ENCODE measurements at regions not wholly inside any gene's neighbourhood (a gene's known extent, or its start where the extent isn't known, plus 50 kb on each side); places are given as distances from the start of the nearest gene placed in this dataset.

GRCh38 chr3:102087236-102087635 is 237.9 kb downstream of the NFKBIZ start:
- no peak for DNase-seq

DNA sequence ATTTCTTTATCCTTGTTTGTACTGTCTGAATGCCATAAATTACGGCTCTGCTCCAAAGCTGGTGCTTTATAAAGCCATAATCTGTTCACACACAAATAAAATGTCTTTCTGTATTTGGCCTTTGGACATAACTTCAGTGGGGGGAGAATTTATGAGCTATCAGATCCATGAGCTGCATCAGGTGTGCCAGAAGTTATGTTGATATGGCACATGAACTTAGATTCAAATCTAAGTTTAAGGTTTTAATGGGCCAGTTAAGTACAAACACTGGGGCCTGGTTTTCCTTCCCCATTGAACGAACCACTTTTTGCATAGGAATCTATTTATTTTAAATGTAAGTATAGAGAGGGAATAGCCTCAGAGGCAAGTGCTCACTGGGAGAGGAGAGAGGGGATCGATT is 239.9 kb downstream of the NFKBIZ start:
- no peak for DNase-seq

- no peak for DNase-seq
Measured at GRCh38 chr3:102089904-102090720, 240.8 kb downstream of the NFKBIZ start.

DNA sequence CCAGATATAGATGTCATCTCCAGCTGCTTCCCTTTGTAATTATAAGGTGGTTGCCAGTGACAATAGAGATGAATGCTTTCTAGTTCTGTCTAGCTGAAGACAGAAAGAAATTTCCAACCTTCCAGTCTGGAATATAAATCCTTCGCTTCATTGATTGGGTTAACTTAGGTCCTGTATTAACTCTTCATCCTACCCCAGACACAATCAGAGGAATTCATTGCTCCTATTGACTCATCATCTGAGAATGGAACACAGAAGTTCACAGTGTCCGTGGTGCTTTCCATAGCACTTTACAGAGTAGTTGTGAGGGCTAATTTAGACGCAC is 241.4 kb downstream of the NFKBIZ start:
- no peak for DNase-seq

DNA sequence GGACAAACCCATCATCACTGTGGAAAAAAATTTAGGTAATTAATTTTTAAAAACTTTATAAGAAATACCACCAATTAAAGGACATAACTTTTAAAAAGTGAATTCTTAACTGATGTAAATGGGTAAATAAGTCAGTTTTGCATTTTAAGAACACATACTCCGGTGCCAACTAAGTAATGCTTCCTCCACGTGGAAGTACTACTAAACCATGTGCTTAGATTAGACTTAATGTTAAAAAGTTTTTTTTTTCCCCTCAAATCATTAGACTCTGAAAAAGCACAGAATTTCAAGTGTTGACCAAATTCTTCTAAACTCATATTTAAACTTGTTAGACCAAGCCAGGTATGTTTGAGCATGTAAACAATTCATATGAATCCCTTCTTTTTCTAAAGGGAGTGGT is 242.0 kb downstream of the NFKBIZ start:
- no peak for DNase-seq

DNA sequence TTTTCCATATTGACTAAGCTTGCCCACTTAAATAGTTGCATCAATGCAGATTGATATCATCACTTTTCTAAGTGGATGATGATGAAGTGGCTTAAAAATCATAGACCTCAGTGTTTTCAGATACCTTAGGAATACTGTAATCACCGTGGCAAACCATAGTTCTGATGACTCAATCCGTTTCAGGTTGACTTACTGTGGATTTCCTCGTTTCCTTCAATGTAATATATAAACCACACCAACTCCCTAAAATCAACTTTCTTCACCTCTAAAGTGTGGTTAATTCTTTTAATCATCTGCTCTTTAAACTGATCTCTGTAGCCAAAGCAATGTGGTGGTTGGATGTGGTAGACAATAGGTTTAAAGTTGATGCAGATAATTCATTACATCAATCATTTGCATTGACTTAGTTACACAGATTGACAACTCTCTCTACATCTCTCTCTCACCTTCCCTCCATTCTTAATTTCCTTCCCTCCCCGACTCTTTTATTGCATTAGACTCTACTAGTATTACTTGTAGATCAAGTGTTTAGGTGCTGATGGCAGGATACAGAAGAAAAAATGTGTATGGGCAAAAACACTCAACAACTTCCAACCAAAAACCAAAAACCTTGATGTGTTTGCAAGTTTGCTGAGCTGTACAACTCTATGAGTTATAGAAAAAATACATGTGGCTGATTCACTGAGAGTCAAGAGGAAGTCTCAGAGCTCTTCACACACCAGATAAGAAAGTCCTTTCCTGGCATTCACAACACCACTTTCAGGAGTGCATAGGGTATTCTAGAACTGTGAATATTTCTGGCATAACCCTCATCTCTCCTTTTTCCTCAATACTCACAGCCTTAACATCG is 243.5 kb downstream of the NFKBIZ start:
- no peak for DNase-seq

DNA sequence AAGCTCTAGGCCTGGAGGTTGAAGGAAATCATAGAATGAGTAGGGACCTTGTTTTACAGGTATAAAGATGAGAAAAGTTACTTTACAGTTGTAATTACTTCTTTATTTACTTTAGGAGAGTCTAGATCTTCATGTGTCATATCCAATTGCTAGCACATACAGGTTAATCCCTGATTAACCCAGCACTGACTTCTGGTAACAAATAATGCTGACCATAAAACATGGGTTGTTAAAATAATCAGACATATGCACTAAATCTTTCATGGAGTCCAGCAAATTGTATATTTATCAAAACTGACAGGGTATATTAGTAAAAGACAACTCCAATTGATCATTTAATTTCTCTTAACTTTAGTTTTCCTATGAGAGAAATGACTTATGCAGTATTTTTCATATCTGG is 245.2 kb downstream of the NFKBIZ start:
- DNase-seq: no peak

- no peak for DNase-seq
Measured at GRCh38 chr3:102095383-102095782, 246.1 kb downstream of the NFKBIZ start.

DNA sequence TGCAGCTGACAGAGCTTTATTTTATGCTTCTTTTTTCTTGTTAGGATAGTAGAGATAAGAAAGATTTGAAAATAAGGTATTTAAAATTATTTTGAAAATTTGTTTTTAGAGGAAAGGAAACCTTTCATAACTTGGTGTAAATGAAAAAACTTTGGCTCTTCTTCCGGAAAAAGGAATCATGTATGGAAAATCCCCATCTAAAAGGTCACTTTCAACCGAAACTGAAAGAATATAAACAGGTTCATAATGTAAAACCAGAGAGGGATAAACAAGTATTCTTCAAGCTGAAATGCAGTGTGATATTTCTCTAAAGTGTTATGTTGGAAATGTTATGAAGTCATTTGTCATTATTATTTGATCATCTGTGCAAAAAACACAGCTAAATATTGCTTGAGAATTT is 246.8 kb downstream of the NFKBIZ start:
- no peak for DNase-seq

DNA sequence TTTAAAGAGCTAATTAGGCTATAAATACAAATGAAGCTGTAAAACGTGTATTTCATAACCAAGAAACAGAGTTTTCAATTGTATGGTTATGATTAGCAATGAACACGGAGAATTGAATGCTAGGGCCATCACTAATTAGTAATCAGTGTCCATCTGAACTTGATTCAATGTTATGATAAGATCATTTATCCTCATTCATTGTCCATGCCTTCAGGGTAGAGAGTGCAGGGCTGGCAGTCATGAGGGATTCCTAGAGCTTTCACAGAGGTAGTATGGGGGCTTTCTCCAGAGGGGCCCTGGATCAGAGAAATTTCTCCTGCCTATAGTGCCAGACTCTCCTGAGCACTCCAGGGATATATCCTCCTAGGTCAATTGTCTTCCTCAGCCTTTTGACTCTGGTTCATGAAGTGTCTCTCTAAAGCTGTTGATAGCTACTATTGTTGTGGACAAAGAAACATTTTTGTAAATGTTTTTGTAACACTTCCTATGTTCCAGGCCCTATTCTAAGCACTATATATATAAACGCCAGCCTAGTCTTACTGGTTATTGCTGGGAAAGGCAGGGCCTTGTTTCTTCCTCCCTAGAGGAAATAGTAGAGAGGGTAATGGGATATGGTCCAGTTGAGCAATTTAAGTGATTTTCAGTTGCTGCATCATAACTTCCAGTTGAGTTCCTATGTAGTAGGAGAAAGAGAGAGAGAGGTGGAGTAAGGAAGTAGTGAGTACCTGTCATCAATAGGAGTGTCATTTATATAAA is 249.0 kb downstream of the NFKBIZ start:
- no peak for DNase-seq

- no peak for DNase-seq
Measured at GRCh38 chr3:102099913-102100312, 250.6 kb downstream of the NFKBIZ start.

- no peak for DNase-seq
Measured at GRCh38 chr3:102102394-102102793, 253.1 kb downstream of the NFKBIZ start.

DNA sequence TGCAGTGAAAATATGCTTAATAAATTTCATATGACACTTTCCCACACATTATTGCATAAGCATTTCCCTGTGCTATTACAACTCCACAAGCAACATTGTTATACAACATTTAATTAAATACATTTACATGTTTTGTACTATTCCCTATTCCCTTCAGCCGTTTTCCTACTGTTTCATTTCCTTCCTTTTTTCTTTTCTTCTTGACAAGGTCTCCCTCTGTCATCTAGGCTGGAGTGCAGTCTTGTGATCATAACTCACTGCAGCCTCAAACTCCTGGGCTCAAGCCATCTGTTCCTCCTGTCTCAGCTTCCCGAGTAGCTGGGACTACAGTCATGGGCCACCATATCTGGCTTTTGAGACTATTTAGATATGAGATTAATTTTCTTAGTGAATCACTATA is 254.7 kb downstream of the NFKBIZ start:
- no peak for DNase-seq

DNA sequence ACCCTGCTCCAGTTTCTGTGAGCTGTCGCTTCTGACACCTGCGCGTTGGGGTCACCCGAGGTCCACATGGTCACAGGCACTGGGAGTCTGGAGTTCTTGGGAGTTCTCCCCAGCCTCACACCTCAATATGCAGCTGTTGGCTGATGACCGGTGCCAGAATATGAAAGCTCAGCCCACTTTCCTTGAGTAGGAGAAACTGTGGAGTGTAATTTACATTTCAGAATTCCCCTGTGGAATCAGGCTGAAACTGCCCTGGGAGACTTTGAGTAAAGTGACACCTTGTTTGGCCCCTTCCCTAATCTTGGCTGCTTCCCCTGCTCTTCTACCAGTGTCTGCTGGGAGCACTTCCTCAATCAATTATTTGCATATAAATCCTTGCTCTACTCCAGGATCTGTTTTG is 255.9 kb downstream of the NFKBIZ start:
- DNase-seq: no peak

DNA sequence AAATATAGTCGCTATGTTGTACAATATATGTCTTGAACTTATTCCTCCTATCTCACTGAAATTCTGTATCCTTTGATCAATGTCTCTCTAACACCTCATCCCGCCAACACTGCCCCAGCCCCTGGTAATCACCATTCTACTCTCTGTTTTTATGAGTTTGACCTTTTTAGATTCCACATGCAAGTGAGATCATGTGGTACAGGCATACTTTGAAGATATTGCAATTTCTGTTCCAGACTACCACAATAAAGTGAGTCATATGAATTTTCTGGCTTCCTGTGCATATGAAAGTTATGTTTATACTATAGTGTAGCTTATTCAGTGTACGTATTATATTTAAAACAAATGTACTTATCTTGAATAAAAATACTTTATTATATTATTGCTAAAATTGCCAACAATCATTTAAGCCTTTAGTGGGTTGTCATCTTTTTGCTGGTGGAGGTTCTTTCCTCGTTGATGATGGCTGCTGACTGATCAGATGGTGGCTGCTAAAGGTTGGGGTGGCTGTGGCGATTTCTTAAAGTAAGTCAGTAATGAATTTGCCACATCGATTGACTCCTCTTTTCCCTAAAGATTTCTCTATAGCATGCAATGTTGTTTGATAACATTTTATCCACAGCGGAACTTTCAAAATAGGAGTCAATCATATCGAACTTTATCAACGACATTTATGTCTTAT is 257.2 kb downstream of the NFKBIZ start:
- DNase-seq: no peak

GRCh38 chr3:102112704-102113230 is 263.5 kb downstream of the NFKBIZ start:
- DNase-seq: no peak

DNA sequence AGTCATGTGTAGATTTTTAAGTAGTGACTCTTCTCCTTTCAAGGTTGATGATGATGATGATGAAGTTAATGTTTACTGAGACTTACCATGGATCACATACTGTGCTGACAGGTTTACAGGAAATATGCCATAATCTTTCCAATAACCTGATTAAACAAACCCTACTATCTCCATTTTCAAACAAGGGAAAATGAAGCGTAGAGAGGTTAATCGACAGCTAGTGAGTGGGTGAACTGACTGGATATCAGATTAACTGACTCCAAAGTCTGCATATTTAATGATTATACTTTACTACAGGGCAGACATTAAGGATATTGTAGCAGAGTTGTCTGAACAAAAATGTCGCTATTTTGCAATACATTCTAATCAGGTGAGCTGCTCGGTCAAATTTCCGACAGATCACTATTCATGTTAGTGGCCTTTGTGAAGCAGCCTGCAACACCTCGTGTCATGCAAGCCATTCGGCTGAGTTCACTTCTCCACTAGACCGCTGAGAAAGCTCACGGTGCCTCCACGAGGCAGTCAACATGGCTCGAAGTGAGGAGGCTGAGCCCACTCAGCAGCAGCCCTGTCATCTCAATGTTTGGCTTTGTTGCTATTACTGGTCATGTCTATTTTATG is 264.2 kb downstream of the NFKBIZ start:
- DNase-seq: no peak

GRCh38 chr3:102114264-102114979 is 265.1 kb downstream of the NFKBIZ start:
- no peak for DNase-seq

- no peak for DNase-seq
Measured at GRCh38 chr3:102122527-102122926, 273.2 kb downstream of the NFKBIZ start.

DNA sequence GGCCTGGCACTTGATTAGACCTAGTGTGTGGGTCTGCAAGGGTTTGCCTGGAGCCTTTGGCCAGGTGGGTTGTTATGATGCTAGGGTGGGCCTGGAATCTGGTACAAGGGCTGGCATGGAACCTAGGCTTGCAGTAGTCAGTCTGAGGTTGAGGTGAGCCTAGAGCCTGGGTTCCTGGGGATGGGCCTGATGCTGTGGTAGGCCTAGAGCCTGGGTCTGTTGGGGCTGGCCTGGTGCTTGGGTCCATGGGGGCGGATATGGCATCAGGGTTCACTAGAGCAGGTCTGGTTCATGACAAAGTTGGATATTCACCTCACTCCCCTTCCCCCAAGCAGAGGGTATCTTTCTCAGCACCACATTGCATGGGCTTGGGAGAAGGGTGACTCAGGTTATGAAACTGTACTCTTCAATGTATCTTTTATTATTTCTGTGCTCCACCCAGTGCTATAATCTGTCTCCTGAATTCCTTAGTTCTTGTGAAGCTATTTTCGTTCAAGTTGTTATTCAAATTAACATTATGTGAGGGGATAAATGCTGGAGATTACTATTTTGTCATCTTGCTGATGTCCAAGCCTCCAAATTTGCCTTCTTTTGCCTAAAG is 274.4 kb downstream of the NFKBIZ start:
- no peak for DNase-seq

DNA sequence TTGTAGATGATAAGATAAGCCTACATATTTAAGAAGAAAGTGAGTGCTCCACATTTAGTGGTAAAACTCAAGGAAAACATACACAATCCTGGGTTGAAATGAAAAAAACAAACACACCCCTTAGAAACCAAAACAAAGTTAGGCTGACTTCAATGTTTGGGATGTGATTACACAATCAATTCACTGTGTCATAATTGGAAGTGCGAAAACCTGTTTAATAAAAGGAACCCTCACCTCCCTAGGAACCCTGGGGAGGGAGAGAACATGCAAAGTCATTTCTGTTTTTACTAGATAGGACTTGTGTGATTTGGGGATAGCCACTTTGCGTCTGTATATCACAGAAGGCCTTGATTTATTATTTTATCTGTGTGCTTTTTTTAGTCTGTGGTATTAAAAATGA is 275.0 kb downstream of the NFKBIZ start:
- DNase-seq: no peak

Data from NCI-H510A treated with DMSO at 0.1 percent for 48 hours (cell line).